HUES48 (cell line): ENCODE measurements at regions not wholly inside any gene's neighbourhood (a gene's known extent, or its start where the extent isn't known, plus 50 kb on each side); places are given as distances from the start of the nearest gene placed in this dataset.

Experiments
- H3K27ac ChIP-seq: one replicate; pipeline ENCODE4 v1.7.0; 2013; ENCODE audit warnings: low read depth, low read length, inconsistent platforms
- H3K27me3 ChIP-seq: 2 replicates; pipeline ENCODE4 v1.6.1; 2013; ENCODE audit warnings: mild to moderate bottlenecking, low read length; ENCODE audit not compliant: control insufficient read depth, insufficient read depth
- H3K36me3 ChIP-seq: 2 replicates; pipeline ENCODE4 v1.6.1; 2013; ENCODE audit warnings: low read length; ENCODE audit not compliant: control insufficient read depth, insufficient read depth
- H3K4me1 ChIP-seq: 2 replicates; pipeline ENCODE4 v1.6.1; 2013; ENCODE audit warnings: mild to moderate bottlenecking, low read length; ENCODE audit not compliant: control insufficient read depth, insufficient read depth
- H3K4me3 ChIP-seq: 2 replicates; pipeline ENCODE4 v1.5.1; 2013; ENCODE audit warnings: mild to moderate bottlenecking, low read depth, low read length
- H3K9ac ChIP-seq: 2 replicates; pipeline ENCODE4 v1.6.1; 2013; ENCODE audit warnings: mild to moderate bottlenecking, low read depth, low read length, moderate library complexity
- H3K9me3 ChIP-seq: 2 replicates; pipeline ENCODE4 v1.6.1; 2013; ENCODE audit warnings: low read length; ENCODE audit not compliant: control insufficient read depth, insufficient read depth

GRCh38 chr2:16271231-16271896 lies 331.0 kb downstream of the MYCN start:
- Histone ChIP-seq H3K36me3 (no peaks in the 10 kb centered on the region), H3K27ac (no peak overlapping the region), H3K9ac (no peak overlapping the region), H3K4me1 (no peaks in the 10 kb centered on the region), H3K9me3 (no peaks in the 10 kb centered on the region), H3K27me3 (no peaks in the 10 kb centered on the region), H3K4me3 (no peak overlapping the region)

GRCh38 chr2:16270441-16270840 lies 330.1 kb downstream of the MYCN start:
- H3K4me1 ChIP-seq: no peaks in the 10 kb centered on the region
- no peaks in the 10 kb centered on the region for H3K36me3 ChIP-seq
- no peak overlapping the region for H3K27ac ChIP-seq
- H3K27me3 ChIP-seq: no peaks in the 10 kb centered on the region
- no peaks in the 10 kb centered on the region for H3K9me3 ChIP-seq
- H3K9ac ChIP-seq: no peak overlapping the region
- no peak overlapping the region for H3K4me3 ChIP-seq

- no peak overlapping the region for H3K27ac ChIP-seq
- H3K4me1 ChIP-seq: no peaks in the 10 kb centered on the region
- H3K9ac ChIP-seq: no peak overlapping the region
- H3K36me3 ChIP-seq: no peaks in the 10 kb centered on the region
- no peaks in the 10 kb centered on the region for H3K27me3 ChIP-seq
- no peaks in the 10 kb centered on the region for H3K9me3 ChIP-seq
- H3K4me3 ChIP-seq: no peak overlapping the region
Observed at GRCh38 chr2:16268301-16269000, 328.1 kb downstream of the MYCN start.

GRCh38 chr2:16266571-16266970 lies 326.2 kb downstream of the MYCN start:
- H3K36me3 ChIP-seq: no peaks in the 10 kb centered on the region
- no peaks in the 10 kb centered on the region for H3K27me3 ChIP-seq
- no peaks in the 10 kb centered on the region for H3K4me1 ChIP-seq
- no peak overlapping the region for H3K27ac ChIP-seq
- no peaks in the 10 kb centered on the region for H3K9me3 ChIP-seq
- no peak overlapping the region for H3K9ac ChIP-seq
- no peak overlapping the region for H3K4me3 ChIP-seq

GRCh38 chr2:16264931-16265540 lies 324.7 kb downstream of the MYCN start:
- H3K9me3 ChIP-seq: no peaks in the 10 kb centered on the region
- H3K9ac ChIP-seq: no peak overlapping the region
- H3K27me3 ChIP-seq: no peaks in the 10 kb centered on the region
- no peaks in the 10 kb centered on the region for H3K4me1 ChIP-seq
- no peak overlapping the region for H3K4me3 ChIP-seq
- no peaks in the 10 kb centered on the region for H3K36me3 ChIP-seq
- H3K27ac ChIP-seq: no peak overlapping the region

GRCh38 chr2:16264491-16264890 lies 324.1 kb downstream of the MYCN start:
- Histone ChIP-seq H3K9me3 (no peaks in the 10 kb centered on the region), H3K4me3 (no peak overlapping the region), H3K27me3 (no peaks in the 10 kb centered on the region), H3K36me3 (no peaks in the 10 kb centered on the region), H3K4me1 (no peaks in the 10 kb centered on the region), H3K9ac (no peak overlapping the region), H3K27ac (no peak overlapping the region)

GRCh38 chr2:16263241-16263890 lies 323.0 kb downstream of the MYCN start:
- Histone ChIP-seq H3K27me3 (no peaks in the 10 kb centered on the region), H3K4me3 (no peak overlapping the region), H3K36me3 (no peaks in the 10 kb centered on the region), H3K9ac (no peak overlapping the region), H3K9me3 (no peaks in the 10 kb centered on the region), H3K4me1 (no peaks in the 10 kb centered on the region), H3K27ac (no peak overlapping the region)

- Histone ChIP-seq H3K36me3 (no peaks in the 10 kb centered on the region), H3K4me1 (no peaks in the 10 kb centered on the region), H3K27ac (no peak overlapping the region), H3K9me3 (no peaks in the 10 kb centered on the region), H3K27me3 (no peaks in the 10 kb centered on the region), H3K4me3 (no peak overlapping the region), H3K9ac (no peak overlapping the region)
Observed at GRCh38 chr2:16262526-16263178, 322.3 kb downstream of the MYCN start.

GRCh38 chr2:16261791-16262190 lies 321.4 kb downstream of the MYCN start:
- Histone ChIP-seq H3K36me3 (no peaks in the 10 kb centered on the region), H3K9me3 (no peaks in the 10 kb centered on the region)

GRCh38 chr2:16261071-16261470 lies 320.7 kb downstream of the MYCN start:
- no peaks in the 10 kb centered on the region for H3K36me3 ChIP-seq
- H3K4me1 ChIP-seq: no peaks in the 10 kb centered on the region
- no peak overlapping the region for H3K4me3 ChIP-seq
- no peaks in the 10 kb centered on the region for H3K27me3 ChIP-seq
- no peak overlapping the region for H3K27ac ChIP-seq
- no peak overlapping the region for H3K9ac ChIP-seq
- no peaks in the 10 kb centered on the region for H3K9me3 ChIP-seq

More at GRCh38 chr2:16261791-16262190, 321.4 kb downstream of the MYCN start:
- no peaks in the 10 kb centered on the region for H3K4me1 ChIP-seq
- H3K9ac ChIP-seq: no peak overlapping the region
- no peaks in the 10 kb centered on the region for H3K27me3 ChIP-seq
- H3K4me3 ChIP-seq: no peak overlapping the region
- no peak overlapping the region for H3K27ac ChIP-seq
